Spleen (tissue), 11 donors: ENCODE measurements at regions not wholly inside any gene's neighbourhood (a gene's known extent, or its start where the extent isn't known, plus 50 kb on each side); places are given as distances from the start of the nearest gene placed in this dataset.

Experiments
- DNase-seq: peaks from one replicate; pipeline ENCODE4 v3.0.0-alpha.2; 2020
- H3K27ac ChIP-seq, 8 donors: fragments of 200-600 bp; sonication (generic) in 7 of 8; 1 replicate in 4 of 8; 2 replicates in 4 of 8; pipeline versions ENCODE4 v1.5.0 to v1.8.0; 2016 to 2021; ENCODE audit warnings: inconsistent platforms in 4 of 8, mild to moderate bottlenecking in 4 of 8, moderate library complexity in 1 of 8
- H3K27me3 ChIP-seq, 7 donors: fragments of 200-600 bp; sonication (generic) in 6 of 7; replicated peaks in 1 of 7; 1 replicate in 4 of 7; 2 replicates in 3 of 7; pipeline versions ENCODE4 v1.5.0 to v1.8.0; 2016 to 2021; ENCODE audit warnings: inconsistent platforms in 3 of 7, mild to moderate bottlenecking in 1 of 7
- H3K36me3 ChIP-seq, 6 donors: fragments of 200-600 bp; sonication (generic) in 5 of 6; 1 replicate in 4 of 6; 2 replicates in 2 of 6; pipeline versions ENCODE4 v1.5.0 to v1.8.0; 2016 to 2021; ENCODE audit warnings: inconsistent platforms in 2 of 6
- H3K4me1 ChIP-seq, 6 donors: fragments of 200-600 bp; sonication (generic) in 5 of 6; 1 replicate in 3 of 6; 2 replicates in 3 of 6; pipeline versions ENCODE4 v1.5.0 to v1.8.0; 2016 to 2021; ENCODE audit warnings: inconsistent platforms in 3 of 6
- H3K4me3 ChIP-seq, 8 donors: fragments of 200-600 bp; sonication (generic) in 7 of 8; 1 replicate in 4 of 8; 2 replicates in 4 of 8; pipeline versions ENCODE4 v1.5.0 to v1.8.0; 2016 to 2021; ENCODE audit warnings: inconsistent platforms in 4 of 8, mild to moderate bottlenecking in 4 of 8, moderate library complexity in 2 of 8
- H3K9me3 ChIP-seq, 8 donors: fragments of 200-600 bp; sonication (generic) in 7 of 8; 1 replicate in 4 of 8; 2 replicates in 4 of 8; pipeline versions ENCODE4 v1.5.0 to v1.8.0; 2016 to 2021; ENCODE audit warnings: inconsistent platforms in 4 of 8
- CTCF ChIP-seq, 11 experiments: fragments of 200-600 bp in 7 of 11; fragments of 450-650 bp in 4 of 11; sonication (generic) in 4 of 11; IDR thresholded peaks in 8 of 11; conservative IDR thresholded peaks in 3 of 11; 1 replicate in 7 of 11; 2 replicates in 4 of 11; pipeline versions ENCODE4 v1.4.0 to v1.8.0; 2016 to 2021; ENCODE audit warnings: antibody characterized with exemption in 11 of 11, inconsistent platforms in 4 of 11, mild to moderate bottlenecking in 1 of 11
- POLR2A ChIP-seq, 3 donors: fragments of 450-650 bp; IDR thresholded peaks; one replicate each; pipeline ENCODE4 v1.5.1; 2017; ENCODE audit warnings: antibody characterized with exemption in 3 of 3, mild to moderate bottlenecking in 1 of 3
- POLR2AphosphoS5 ChIP-seq, 3 donors: sonication (generic); formaldehyde crosslinking; IDR thresholded peaks; one replicate each; pipeline ENCODE4 v1.5.1; 2017; ENCODE audit warnings: antibody characterized with exemption in 3 of 3
- WGBS, 5 donors: extraction: QIAGEN DNeasy Blood & Tissue Kit in 3 of 5; methylation state at CpG; one replicate each; pipeline versions ENCODE4 v1.1.5 to v1.1.7; 2013 to 2018; 5-methylcytosine and 5-hydroxymethylcytosine counted together
- intact Hi-C: fragments of 100-400 bp; cut with DNase I; formaldehyde crosslinking; loops from one replicate; pipeline ENCODE4 v1.15.0; 2023; ENCODE audit warnings: low total_unique reads
- donor health status: healthy with polysubstance abuse.
- donor health status: DM: no; HTN: no; CAD: no; lungs with moderate emphysema.
- donor health status: DM: no; HTN: no; CAD: no.
- donor health status: Bipolar disorder and iron deficiency.
- donor health status: healthy.
- donor health status: DM: no; HTN: no; CAD: no.
- donor health status: DM: yes; HTN: yes; CAD: no.

- no peaks in the 10 kb centered on the region for H3K9me3 ChIP-seq
- H3K4me3 ChIP-seq, result no peak overlapping the region
- no peaks in the 10 kb centered on the region for H3K36me3 ChIP-seq
- no peaks in the 10 kb centered on the region for H3K4me1 ChIP-seq
- peaks cover 0 to 15% (median 0%) of the 10 kb centered on the region in 7 donors for H3K27me3 ChIP-seq
- intact Hi-C loops, result no loop called here
- no peak overlapping the region for H3K27ac ChIP-seq
- no peak for TF ChIP-seq POLR2AphosphoS5 (IDR thresholded peaks at IDR 0.05)
- no peak for TF ChIP-seq CTCF (IDR thresholded peaks at IDR 0.05 in 8 of 11, conservative IDR thresholded peaks at IDR 0.05 in 3 of 11)
- 54 to 71% (median 60%) methylated on average over 1 of the region's 1 CpG for WGBS, 5 donors
- no peak for DNase-seq
Observed at GRCh38 chr2:175404839-175405238, 223.3 kb upstream of the ATP5MC3 start.

- Histone ChIP-seq H3K4me1 (no peaks in the 10 kb centered on the region), H3K27me3 (peaks cover 0 to 26% (median 0%) of the 10 kb centered on the region in 7 donors), H3K36me3 (no peaks in the 10 kb centered on the region), H3K27ac (no peak overlapping the region), H3K9me3 (no peaks in the 10 kb centered on the region), H3K4me3 (no peak overlapping the region)
- intact Hi-C loops, result no loop called here
- TF ChIP-seq CTCF (IDR thresholded peaks at IDR 0.05 in 8 of 11, conservative IDR thresholded peaks at IDR 0.05 in 3 of 11) (no peak), POLR2AphosphoS5 (IDR thresholded peaks at IDR 0.05) (no peak), POLR2A (IDR thresholded peaks at IDR 0.05) (no peak)
- DNase-seq, result no peak
- 71 to 94% (median 86%) methylated on average over 1 of the region's 1 CpG for WGBS, 5 donors
Observed at GRCh38 chr2:175403599-175404221, 222.2 kb upstream of the ATP5MC3 start.

- 65 to 81% (median 77%) methylated on average over 2 of the region's 2 CpGs for WGBS, 5 donors
Observed at GRCh38 chr2:175402571-175402970, 221.1 kb upstream of the ATP5MC3 start.

More at GRCh38 chr2:175402571-175402970, 221.1 kb upstream of the ATP5MC3 start:
- H3K27me3 ChIP-seq, result peaks cover 0 to 22% (median 0%) of the 10 kb centered on the region in 7 donors
- no peak overlapping the region for H3K4me3 ChIP-seq
- H3K36me3 ChIP-seq, result no peaks in the 10 kb centered on the region
- no peaks in the 10 kb centered on the region for H3K9me3 ChIP-seq
- no peak for DNase-seq
- TF ChIP-seq POLR2A (IDR thresholded peaks at IDR 0.05) (no peak), CTCF (IDR thresholded peaks at IDR 0.05 in 8 of 11, conservative IDR thresholded peaks at IDR 0.05 in 3 of 11) (no peak), POLR2AphosphoS5 (IDR thresholded peaks at IDR 0.05) (no peak)
- intact Hi-C loops, result no loop called here
- no peak overlapping the region for H3K27ac ChIP-seq
- H3K4me1 ChIP-seq, result no peaks in the 10 kb centered on the region
